ENCODE measurements at regions not wholly inside any gene's neighbourhood (a gene's known extent, or its start where the extent isn't known, plus 50 kb on each side); places are given as distances from the start of the nearest gene placed in this dataset.

GRCh38 chr22:22733881-22734373 is 89.5 kb downstream of the GGTLC2 start:
- TF ChIP-seq CTCF (IDR thresholded peaks at IDR 0.05; ENCODE audit: low read length) (no peak), EZH2 (IDR thresholded peaks at IDR 0.05; ENCODE audit: borderline replicate concordance, low read length) (no peak)

Measured in OCI-LY1 (cell line).